ENCODE measurements at regions not wholly inside any gene's neighbourhood (a gene's known extent, or its start where the extent isn't known, plus 50 kb on each side); places are given as distances from the start of the nearest gene placed in this dataset.

- BruUV-seq (replicated peaks) = no TSS peak
- no peak for ATAC-seq
- POLR2A ChIA-PET = no interaction called here
- Histone ChIP-seq H4K20me1 (replicated peaks; ENCODE audit: control insufficient read depth, insufficient read depth, low read length) (no peaks in the 10 kb centered on the region), H3K4me3 (no peak overlapping the region), H3K36me3 (ENCODE audit: control insufficient read depth, insufficient read depth, low read length) (no peaks in the 10 kb centered on the region), H3K4me1 (replicated peaks in 1 of 2; ENCODE audit: control insufficient read depth in 2 of 2, insufficient read depth in 2 of 2, low read length in 2 of 2) (no peaks in the 10 kb centered on the region), H2AFZ (ENCODE audit: low read depth, low read length) (no peak overlapping the region), H3K9ac (ENCODE audit: insufficient read depth in 1 of 2, low read depth in 2 of 2, low read length in 2 of 2) (no peak overlapping the region), H3K27ac (ENCODE audit: extremely low read depth, low read depth, low read length) (no peak overlapping the region), H3K27me3 (ENCODE audit: control insufficient read depth in 2 of 2, insufficient read depth in 2 of 2, low read length in 2 of 2) (no peaks in the 10 kb centered on the region), H3K9me1 (ENCODE audit: control insufficient read depth, insufficient read depth, low read length) (no peaks in the 10 kb centered on the region), H3K4me2 (ENCODE audit: insufficient read depth, low read length) (no peak overlapping the region), H3K9me3 (replicated peaks; ENCODE audit: control insufficient read depth, insufficient read depth, low read depth, low read length) (no peaks in the 10 kb centered on the region), H3K79me2 (ENCODE audit: control insufficient read depth, insufficient read depth, low read length) (no peaks in the 10 kb centered on the region)
- in situ Hi-C loops (cut with MboI) (no loop called here), intact Hi-C loops (cut with micrococcal nuclease) (no loop called here)
- CTCF ChIA-PET (ENCODE audit: low intra/inter-chr PET ratio) = no interaction called here
- FAIRE-seq = no peak
- no peak for DNase-seq (ENCODE audit: extremely low read depth in 1 of 4, low spot score in 3 of 4)
- WGBS (ENCODE audit: insufficient coverage, low coverage, missing lambda C conversion rate) = 0% methylated on average over 7 of the region's 7 CpGs
- TF ChIP-seq KLF1 (tag; IDR thresholded peaks at IDR 0.05) (no peak), ZNF77 (CRISPR knock-in tag; IDR thresholded peaks at IDR 0.05) (no peak), ZBTB7A (IDR thresholded peaks at IDR 0.05; ENCODE audit: borderline replicate concordance, control insufficient read depth, low read depth, low read length) (no peak), MLLT1 (IDR thresholded peaks at IDR 0.05) (no peak), KAT7 (CRISPR knock-in tag; IDR thresholded peaks at IDR 0.05; ENCODE audit: borderline replicate concordance) (no peak), DNMT1 (IDR thresholded peaks at IDR 0.05) (no peak), TAL1 (IDR thresholded peaks at IDR 0.05) (no peak), HOMEZ (CRISPR knock-in tag; IDR thresholded peaks at IDR 0.05) (no peak), PYGO2 (tag; IDR thresholded peaks at IDR 0.05) (no peak), ZNF395 (CRISPR knock-in tag; IDR thresholded peaks at IDR 0.05) (no peak), ZNF76 (CRISPR knock-in tag; IDR thresholded peaks at IDR 0.05; ENCODE audit: borderline replicate concordance) (no peak), IRF2 (CRISPR knock-in tag; IDR thresholded peaks at IDR 0.05) (no peak)
- TF ChIP-seq, protein P1, sequence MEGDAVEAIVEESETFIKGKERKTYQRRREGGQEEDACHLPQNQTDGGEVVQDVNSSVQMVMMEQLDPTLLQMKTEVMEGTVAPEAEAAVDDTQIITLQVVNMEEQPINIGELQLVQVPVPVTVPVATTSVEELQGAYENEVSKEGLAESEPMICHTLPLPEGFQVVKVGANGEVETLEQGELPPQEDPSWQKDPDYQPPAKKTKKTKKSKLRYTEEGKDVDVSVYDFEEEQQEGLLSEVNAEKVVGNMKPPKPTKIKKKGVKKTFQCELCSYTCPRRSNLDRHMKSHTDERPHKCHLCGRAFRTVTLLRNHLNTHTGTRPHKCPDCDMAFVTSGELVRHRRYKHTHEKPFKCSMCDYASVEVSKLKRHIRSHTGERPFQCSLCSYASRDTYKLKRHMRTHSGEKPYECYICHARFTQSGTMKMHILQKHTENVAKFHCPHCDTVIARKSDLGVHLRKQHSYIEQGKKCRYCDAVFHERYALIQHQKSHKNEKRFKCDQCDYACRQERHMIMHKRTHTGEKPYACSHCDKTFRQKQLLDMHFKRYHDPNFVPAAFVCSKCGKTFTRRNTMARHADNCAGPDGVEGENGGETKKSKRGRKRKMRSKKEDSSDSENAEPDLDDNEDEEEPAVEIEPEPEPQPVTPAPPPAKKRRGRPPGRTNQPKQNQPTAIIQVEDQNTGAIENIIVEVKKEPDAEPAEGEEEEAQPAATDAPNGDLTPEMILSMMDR (IDR thresholded peaks at IDR 0.05 in 2 of 3, conservative IDR thresholded peaks at IDR 0.05 in 1 of 3; ENCODE audit: insufficient read depth in 2 of 3, low read depth in 1 of 3, low read length in 3 of 3) = no peak
- TF ChIP-seq, protein P2, sequence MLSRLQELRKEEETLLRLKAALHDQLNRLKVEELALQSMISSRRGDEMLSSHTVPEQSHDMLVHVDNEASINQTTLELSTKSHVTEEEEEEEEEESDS (CRISPR knock-in tag; IDR thresholded peaks at IDR 0.05) = no peak
- TF ChIP-seq, protein P3, sequence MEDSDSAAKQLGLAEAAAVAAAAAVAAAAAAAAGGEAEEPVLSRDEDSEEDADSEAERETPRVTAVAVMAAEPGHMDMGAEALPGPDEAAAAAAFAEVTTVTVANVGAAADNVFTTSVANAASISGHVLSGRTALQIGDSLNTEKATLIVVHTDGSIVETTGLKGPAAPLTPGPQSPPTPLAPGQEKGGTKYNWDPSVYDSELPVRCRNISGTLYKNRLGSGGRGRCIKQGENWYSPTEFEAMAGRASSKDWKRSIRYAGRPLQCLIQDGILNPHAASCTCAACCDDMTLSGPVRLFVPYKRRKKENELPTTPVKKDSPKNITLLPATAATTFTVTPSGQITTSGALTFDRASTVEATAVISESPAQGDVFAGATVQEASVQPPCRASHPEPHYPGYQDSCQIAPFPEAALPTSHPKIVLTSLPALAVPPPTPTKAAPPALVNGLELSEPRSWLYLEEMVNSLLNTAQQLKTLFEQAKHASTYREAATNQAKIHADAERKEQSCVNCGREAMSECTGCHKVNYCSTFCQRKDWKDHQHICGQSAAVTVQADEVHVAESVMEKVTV (CRISPR knock-in tag; IDR thresholded peaks at IDR 0.05) = no peak
Measured at GRCh38 chr1:239817801-239818200, 273.9 kb upstream of the FMN2 start.

Measured in K562 (cell line).